Uterus (tissue), 3 donors: ENCODE measurements at regions not wholly inside any gene's neighbourhood (a gene's known extent, or its start where the extent isn't known, plus 50 kb on each side); places are given as distances from the start of the nearest gene placed in this dataset.

Experiments used
- DNase-seq, 2 donors: peaks; one replicate each; pipeline ENCODE4 v3.0.0-alpha.2; 2019 to 2020
- H3K27ac ChIP-seq, 2 donors: fragments of 200-600 bp; sonication (generic); 1 replicate in 1 of 2; 2 replicates in 1 of 2; pipeline ENCODE4 v1.5.1; 2016 to 2018
- H3K27me3 ChIP-seq, 2 donors: fragments of 200-600 bp; sonication (generic); one replicate each; pipeline ENCODE4 v1.5.1; 2018 to 2019; ENCODE audit warnings: control low read depth in 1 of 2
- H3K36me3 ChIP-seq, 2 donors: fragments of 200-600 bp; sonication (generic); one replicate each; pipeline ENCODE4 v1.5.1; 2019; ENCODE audit warnings: control low read depth in 1 of 2
- H3K4me1 ChIP-seq, 2 donors: fragments of 200-600 bp; sonication (generic); one replicate each; pipeline ENCODE4 v1.5.1; 2018 to 2019; ENCODE audit warnings: control low read depth in 1 of 2
- H3K4me3 ChIP-seq, 2 donors: fragments of 200-600 bp; sonication (generic); 1 replicate in 1 of 2; 2 replicates in 1 of 2; pipeline ENCODE4 v1.5.1; 2018 to 2019; ENCODE audit warnings: mild to moderate bottlenecking in 1 of 2
- H3K9me3 ChIP-seq, 2 donors: fragments of 200-600 bp; sonication (generic); one replicate each; pipeline ENCODE4 v1.5.1; 2019; ENCODE audit warnings: control low read depth in 1 of 2
- POLR2A ChIP-seq, 2 donors: fragments of 450-650 bp; IDR thresholded peaks; one replicate each; pipeline ENCODE4 v1.6.1; 2016; ENCODE audit warnings: antibody characterized with exemption in 2 of 2, mild to moderate bottlenecking in 1 of 2, moderate library complexity in 1 of 2
- intact Hi-C: fragments of 100-400 bp; cut with DNase I; formaldehyde crosslinking; loops from one replicate; pipeline ENCODE4 v1.15.1; 2023; ENCODE audit warnings: low total_unique reads
- TF ChIP-seq, protein P1 (sequence below), 4 experiments: fragments of 200-600 bp in 2 of 4; fragments of 450-650 bp in 2 of 4; sonication (generic) in 2 of 4; IDR thresholded peaks; one replicate each; pipeline ENCODE4 v1.5.1; 2016 to 2019; ENCODE audit warnings: antibody characterized with exemption in 4 of 4, mild to moderate bottlenecking in 2 of 4, moderate library complexity in 1 of 4
- donor health status: DM: yes; HTN: yes; CAD: no.

DNA sequence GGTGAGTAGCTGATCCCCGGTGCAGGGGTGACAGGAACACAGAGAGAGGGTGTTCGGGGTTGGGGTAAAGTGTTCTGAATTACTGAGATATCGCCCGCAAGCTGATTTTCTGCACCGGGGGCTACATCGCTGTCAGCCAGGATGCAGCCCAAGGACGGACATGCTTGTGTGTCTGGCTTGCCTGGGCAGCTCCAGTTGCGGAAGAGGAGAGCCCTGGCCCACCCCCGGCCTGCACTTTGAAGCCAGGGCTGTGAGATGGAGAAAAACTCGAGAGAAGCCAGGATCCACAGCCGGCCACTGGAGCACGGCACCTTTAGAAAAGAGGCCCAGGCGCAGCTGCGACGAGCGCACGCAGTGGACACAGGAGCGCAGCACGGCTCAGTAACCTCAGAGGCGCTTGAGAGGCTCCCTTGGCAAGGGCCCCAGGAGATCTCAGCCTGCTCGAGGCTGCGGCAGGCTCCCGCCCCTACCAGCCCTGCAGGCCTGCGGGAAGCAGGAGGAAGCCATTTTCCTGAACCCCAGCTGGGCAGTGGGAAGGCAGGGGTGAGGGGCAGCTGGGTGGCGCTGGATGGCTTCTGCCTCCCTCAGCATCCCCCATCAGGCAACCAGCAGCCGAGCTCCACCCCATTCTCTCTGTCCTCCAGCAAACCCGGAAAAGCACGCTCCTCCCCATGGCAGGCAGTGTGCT is 59.2 kb downstream of the C9orf50 start:
- no peak overlapping the region for H3K27ac ChIP-seq

DNA sequence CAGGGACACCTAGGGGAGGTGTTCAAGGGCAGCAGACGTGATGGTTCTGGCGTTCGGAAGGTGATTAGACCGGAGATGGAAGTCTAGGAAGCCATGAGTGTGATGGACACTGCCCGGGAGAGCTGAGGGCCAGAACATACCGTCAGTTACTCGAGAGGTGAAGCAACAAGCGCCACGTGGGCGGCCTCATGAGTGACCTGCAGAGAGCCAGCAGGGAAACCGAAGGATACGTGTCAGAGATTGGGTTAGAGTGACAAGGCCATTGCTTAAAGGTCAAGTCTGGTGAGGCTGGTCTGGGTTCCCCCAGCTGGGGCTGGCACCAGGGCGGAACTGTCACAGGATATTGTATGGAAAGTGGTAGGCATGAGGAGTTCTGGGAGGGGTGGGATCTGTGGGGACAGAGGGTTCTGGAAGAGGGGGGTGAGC is 60.0 kb downstream of the C9orf50 start:
- Histone ChIP-seq H3K4me3 (no peak overlapping the region), H3K36me3 (no peaks in the 10 kb centered on the region), H3K9me3 (no peaks in the 10 kb centered on the region), H3K27ac (no peak overlapping the region), H3K27me3 (no peaks in the 10 kb centered on the region), H3K4me1 (no peaks in the 10 kb centered on the region)
- DNase-seq, result no peak
- intact Hi-C loops, result no loop called here
- no peak for TF ChIP-seq POLR2A (IDR thresholded peaks at IDR 0.05)
- TF ChIP-seq, protein P1, sequence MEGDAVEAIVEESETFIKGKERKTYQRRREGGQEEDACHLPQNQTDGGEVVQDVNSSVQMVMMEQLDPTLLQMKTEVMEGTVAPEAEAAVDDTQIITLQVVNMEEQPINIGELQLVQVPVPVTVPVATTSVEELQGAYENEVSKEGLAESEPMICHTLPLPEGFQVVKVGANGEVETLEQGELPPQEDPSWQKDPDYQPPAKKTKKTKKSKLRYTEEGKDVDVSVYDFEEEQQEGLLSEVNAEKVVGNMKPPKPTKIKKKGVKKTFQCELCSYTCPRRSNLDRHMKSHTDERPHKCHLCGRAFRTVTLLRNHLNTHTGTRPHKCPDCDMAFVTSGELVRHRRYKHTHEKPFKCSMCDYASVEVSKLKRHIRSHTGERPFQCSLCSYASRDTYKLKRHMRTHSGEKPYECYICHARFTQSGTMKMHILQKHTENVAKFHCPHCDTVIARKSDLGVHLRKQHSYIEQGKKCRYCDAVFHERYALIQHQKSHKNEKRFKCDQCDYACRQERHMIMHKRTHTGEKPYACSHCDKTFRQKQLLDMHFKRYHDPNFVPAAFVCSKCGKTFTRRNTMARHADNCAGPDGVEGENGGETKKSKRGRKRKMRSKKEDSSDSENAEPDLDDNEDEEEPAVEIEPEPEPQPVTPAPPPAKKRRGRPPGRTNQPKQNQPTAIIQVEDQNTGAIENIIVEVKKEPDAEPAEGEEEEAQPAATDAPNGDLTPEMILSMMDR (IDR thresholded peaks at IDR 0.05), result no peak

More for the DNA sequence above, 59.2 kb downstream of the C9orf50 start:
- no peak for DNase-seq
- TF ChIP-seq, protein P1 (IDR thresholded peaks at IDR 0.05), result no peak
- TF ChIP-seq POLR2A (IDR thresholded peaks at IDR 0.05), result no peak
- no peaks in the 10 kb centered on the region for H3K36me3 ChIP-seq
- H3K4me3 ChIP-seq, result no peak overlapping the region
- H3K27me3 ChIP-seq, result no peaks in the 10 kb centered on the region
- H3K4me1 ChIP-seq, result no peaks in the 10 kb centered on the region
- H3K9me3 ChIP-seq, result no peaks in the 10 kb centered on the region
- intact Hi-C loops, result no loop called here

DNA sequence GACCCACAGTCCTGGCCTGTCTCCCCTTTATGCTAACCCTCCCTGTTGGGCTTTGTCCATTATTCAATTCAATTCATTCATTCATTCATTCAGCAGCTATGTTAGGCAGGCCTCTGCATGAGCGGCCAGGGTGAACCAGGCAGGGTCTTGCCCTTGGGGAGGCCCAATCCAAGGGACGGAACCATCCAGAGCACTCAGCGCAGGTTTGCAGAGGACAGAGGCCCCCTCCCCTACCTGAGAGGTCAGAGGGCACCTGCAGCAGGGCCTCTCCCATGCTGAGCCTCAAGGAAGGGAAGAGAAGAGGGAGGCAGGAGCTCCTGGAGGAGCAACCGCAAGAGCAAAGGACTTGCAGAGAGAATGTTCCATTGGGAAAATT is 61.4 kb downstream of the C9orf50 start:
- TF ChIP-seq, protein P1 (IDR thresholded peaks at IDR 0.05), result no peak
- no peak for TF ChIP-seq POLR2A (IDR thresholded peaks at IDR 0.05)
- no peak for DNase-seq
- intact Hi-C loops, result no loop called here
- Histone ChIP-seq H3K27ac (no peak overlapping the region), H3K36me3 (no peaks in the 10 kb centered on the region), H3K9me3 (no peaks in the 10 kb centered on the region), H3K4me1 (no peaks in the 10 kb centered on the region), H3K27me3 (no peaks in the 10 kb centered on the region), H3K4me3 (no peak overlapping the region)

DNA sequence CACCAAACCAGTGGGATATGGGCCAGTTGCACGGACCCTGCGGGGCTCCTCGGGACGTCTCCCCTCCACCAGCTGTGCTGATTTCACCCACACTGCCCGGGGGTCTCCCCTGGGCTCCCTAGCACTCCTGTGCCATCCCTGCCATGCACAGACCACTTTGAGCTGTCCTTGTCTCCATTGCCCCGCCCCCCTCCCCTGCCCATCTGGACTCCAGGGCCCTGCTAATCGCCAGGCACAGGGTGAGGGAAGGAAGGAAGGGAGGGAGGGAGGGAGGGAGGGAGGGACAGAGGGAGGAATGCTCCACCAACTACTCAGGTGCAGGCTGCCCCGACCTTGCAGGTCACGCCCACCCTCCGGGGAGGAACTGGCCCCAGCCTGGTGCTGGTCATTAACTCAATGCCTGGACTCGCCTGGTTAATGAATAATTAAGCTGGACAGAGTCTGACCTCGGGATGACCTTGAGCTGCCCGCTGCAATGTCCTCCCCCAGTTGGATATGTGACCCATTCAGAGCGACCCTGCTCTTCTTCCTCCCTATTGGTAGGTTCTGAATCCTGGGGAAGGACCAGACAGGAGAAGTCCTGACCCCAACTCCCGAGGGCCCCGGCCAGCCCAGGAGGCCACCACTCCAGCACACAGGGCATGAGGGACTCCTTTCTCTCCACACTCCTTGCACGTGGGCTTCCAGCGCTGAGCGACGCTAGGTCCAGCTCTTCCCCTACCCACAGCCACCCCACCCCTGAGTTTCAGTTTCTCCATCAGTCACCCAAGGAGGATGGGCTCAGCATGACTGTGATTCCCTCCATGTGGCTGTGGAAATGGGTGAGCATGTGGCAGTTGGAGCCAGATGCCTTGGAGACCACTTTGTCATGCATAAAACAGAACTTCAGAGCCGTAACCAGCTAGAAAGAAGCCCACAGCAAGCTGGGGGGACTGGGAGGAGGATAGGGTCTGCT is 62.1 kb downstream of the C9orf50 start:
- H3K4me1 ChIP-seq, result no peaks in the 10 kb centered on the region
- no peaks in the 10 kb centered on the region for H3K27me3 ChIP-seq
- H3K4me3 ChIP-seq, result no peak overlapping the region
- DNase-seq, result no peak
- H3K36me3 ChIP-seq, result no peaks in the 10 kb centered on the region
- intact Hi-C loops, result no loop called here
- H3K9me3 ChIP-seq, result no peaks in the 10 kb centered on the region
- TF ChIP-seq, protein P1 (IDR thresholded peaks at IDR 0.05), result no peak
- TF ChIP-seq POLR2A (IDR thresholded peaks at IDR 0.05), result no peak
- H3K27ac ChIP-seq, result no peak overlapping the region

DNA sequence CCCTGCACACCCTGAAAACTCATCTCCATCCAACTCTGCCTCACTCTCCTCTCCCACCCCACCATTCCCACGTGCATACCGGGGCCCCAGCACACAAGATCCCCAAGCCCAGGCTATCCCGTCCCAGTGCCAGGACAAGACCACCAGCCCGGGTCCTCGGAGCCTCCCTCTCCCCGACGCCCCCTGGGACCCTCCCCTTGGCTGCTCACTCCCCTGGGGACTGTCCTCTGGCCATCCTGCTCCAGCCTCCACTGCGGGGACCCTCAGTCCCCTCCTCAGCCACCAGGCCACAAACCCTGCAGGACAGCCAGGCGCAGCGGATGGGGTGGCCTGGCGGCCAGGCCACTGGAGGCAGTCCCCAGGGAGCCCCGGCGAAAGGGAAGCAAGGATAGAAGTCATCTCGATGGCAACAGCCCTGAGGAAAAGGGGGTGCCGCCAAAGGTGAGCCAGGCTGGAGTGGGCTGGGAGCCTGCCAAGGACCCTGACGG is 62.8 kb downstream of the C9orf50 start:
- no peaks in the 10 kb centered on the region for H3K9me3 ChIP-seq
- no peak for DNase-seq
- TF ChIP-seq, protein P1 (IDR thresholded peaks at IDR 0.05), result no peak
- no peak for TF ChIP-seq POLR2A (IDR thresholded peaks at IDR 0.05)
- no peaks in the 10 kb centered on the region for H3K4me1 ChIP-seq
- H3K27me3 ChIP-seq, result no peaks in the 10 kb centered on the region
- intact Hi-C loops, result no loop called here
- H3K4me3 ChIP-seq, result no peak overlapping the region
- H3K36me3 ChIP-seq, result no peaks in the 10 kb centered on the region
- H3K27ac ChIP-seq, result no peak overlapping the region
